ENCODE measurements at regions not wholly inside any gene's neighbourhood (a gene's known extent, or its start where the extent isn't known, plus 50 kb on each side); places are given as distances from the start of the nearest gene placed in this dataset.

DNA sequence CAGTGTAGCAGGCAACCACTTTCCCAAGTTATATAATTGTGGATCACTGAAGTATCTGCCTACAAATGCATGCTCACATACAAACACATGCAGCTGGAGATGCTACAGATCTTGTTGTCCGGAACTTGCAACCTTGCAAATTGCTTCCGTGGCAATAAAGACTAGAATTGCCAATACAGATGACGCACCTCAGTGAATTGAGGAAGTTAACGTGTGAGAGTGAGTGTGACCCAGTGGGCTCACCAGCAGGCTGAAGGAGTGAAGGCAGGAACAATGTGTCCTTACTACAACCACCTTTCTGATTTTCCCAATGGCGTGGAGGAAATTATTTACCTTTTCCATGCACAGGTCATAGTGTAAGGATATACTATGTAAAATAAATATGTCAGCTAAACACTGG lies 89.4 kb upstream of the GRIP1 start:
- H3K36me3 ChIP-seq (ENCODE audit: control insufficient read depth in 1 of 2, insufficient read depth in 2 of 2, low read length in 2 of 2), result no peaks in the 10 kb centered on the region
- no peak overlapping the region for H3K9ac ChIP-seq (ENCODE audit: low read length)
- H2BK5ac ChIP-seq (ENCODE audit: low read depth, low read length, poor library complexity), result no peak overlapping the region

DNA sequence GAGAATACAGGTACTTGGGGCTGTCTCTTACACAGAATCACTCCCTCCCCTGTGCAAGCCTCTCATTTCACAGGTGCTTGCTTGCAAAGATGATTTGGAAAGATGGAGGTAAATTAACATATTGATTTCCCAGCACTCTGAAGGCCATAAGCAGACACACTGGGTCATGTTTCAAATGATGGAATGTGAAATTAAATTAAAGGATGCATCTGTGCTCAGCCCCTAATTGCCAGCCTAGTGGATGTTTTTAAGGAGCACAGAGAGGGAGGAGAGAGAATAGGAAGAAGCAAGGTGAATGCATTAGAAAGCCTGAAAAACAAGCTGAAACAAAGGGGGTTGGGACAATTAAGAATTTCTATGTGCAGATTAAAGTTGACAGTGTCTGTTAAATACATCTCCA lies 96.1 kb upstream of the GRIP1 start:
- Histone ChIP-seq H3K4ac (ENCODE audit: low read depth, low read length) (no peak overlapping the region), H3K14ac (ENCODE audit: low read length) (no peak overlapping the region), H3K79me1 (ENCODE audit: low read length) (no peaks in the 10 kb centered on the region), H2BK12ac (ENCODE audit: low read length) (no peak overlapping the region), H2AK5ac (ENCODE audit: low read length) (no peak overlapping the region), H3K9ac (ENCODE audit: low read length) (no peak overlapping the region), H3K36me3 (ENCODE audit: control insufficient read depth in 1 of 2, insufficient read depth in 2 of 2, low read length in 2 of 2) (no peaks in the 10 kb centered on the region), H2BK5ac (ENCODE audit: low read depth, low read length, poor library complexity) (no peak overlapping the region), H4K8ac (ENCODE audit: low read depth, low read length) (no peak overlapping the region), H3K4me3 (ENCODE audit: low read depth, low read length) (no peak overlapping the region), H3K27me3 (ENCODE audit: insufficient read depth, low read length) (no peaks in the 10 kb centered on the region), H2AFZ (ENCODE audit: insufficient read depth, low read length, poor library complexity) (no peak overlapping the region), H3K27ac (ENCODE audit: low read depth, low read length) (no peak overlapping the region), H2BK120ac (ENCODE audit: insufficient read depth, low read length, poor library complexity) (no peak overlapping the region), H3K4me1 (ENCODE audit: control insufficient read depth in 1 of 2, insufficient read depth in 2 of 2, low read length in 2 of 2) (peaks cover 2 to 3% of the 10 kb centered on the region in 2 experiments), H4K91ac (ENCODE audit: low read depth, low read length) (no peak overlapping the region), H3K18ac (ENCODE audit: low read length) (no peak overlapping the region), H3K4me2 (ENCODE audit: low read length) (no peak overlapping the region), H3K79me2 (ENCODE audit: control insufficient read depth, insufficient read depth, low read length, poor library complexity) (no peaks in the 10 kb centered on the region), H3K9me3 (ENCODE audit: insufficient read depth, low read depth, low read length) (no peaks in the 10 kb centered on the region), H3K23ac (ENCODE audit: low read length) (no peak overlapping the region), H4K12ac (ENCODE audit: low read depth, low read length) (no peak overlapping the region)
- DNase-seq, result no peak

More for the DNA sequence above, 89.4 kb upstream of the GRIP1 start:
- Histone ChIP-seq H3K4ac (ENCODE audit: low read depth, low read length) (no peak overlapping the region), H3K4me1 (ENCODE audit: control insufficient read depth in 1 of 2, insufficient read depth in 2 of 2, low read length in 2 of 2) (no peaks in the 10 kb centered on the region), H3K79me1 (ENCODE audit: low read length) (no peaks in the 10 kb centered on the region), H4K12ac (ENCODE audit: low read depth, low read length) (no peak overlapping the region), H3K4me2 (ENCODE audit: low read length) (no peak overlapping the region), H3K9me3 (ENCODE audit: insufficient read depth, low read depth, low read length) (no peaks in the 10 kb centered on the region), H2BK120ac (ENCODE audit: insufficient read depth, low read length, poor library complexity) (no peak overlapping the region), H3K27ac (ENCODE audit: low read depth, low read length) (no peak overlapping the region), H3K4me3 (ENCODE audit: low read depth, low read length) (no peak overlapping the region), H2AK5ac (ENCODE audit: low read length) (no peak overlapping the region), H3K27me3 (ENCODE audit: insufficient read depth, low read length) (no peaks in the 10 kb centered on the region), H3K18ac (ENCODE audit: low read length) (no peak overlapping the region), H3K14ac (ENCODE audit: low read length) (no peak overlapping the region), H3K79me2 (ENCODE audit: control insufficient read depth, insufficient read depth, low read length, poor library complexity) (no peaks in the 10 kb centered on the region), H3K23ac (ENCODE audit: low read length) (no peak overlapping the region), H2BK12ac (ENCODE audit: low read length) (no peak overlapping the region), H4K91ac (ENCODE audit: low read depth, low read length) (no peak overlapping the region), H4K8ac (ENCODE audit: low read depth, low read length) (no peak overlapping the region), H2AFZ (ENCODE audit: insufficient read depth, low read length, poor library complexity) (no peak overlapping the region)
- no peak for DNase-seq
- WGBS (ENCODE audit: extremely low coverage, insufficient coverage, insufficient read length), result no CpG with 5 or more reads among the region's 5 CpGs

DNA sequence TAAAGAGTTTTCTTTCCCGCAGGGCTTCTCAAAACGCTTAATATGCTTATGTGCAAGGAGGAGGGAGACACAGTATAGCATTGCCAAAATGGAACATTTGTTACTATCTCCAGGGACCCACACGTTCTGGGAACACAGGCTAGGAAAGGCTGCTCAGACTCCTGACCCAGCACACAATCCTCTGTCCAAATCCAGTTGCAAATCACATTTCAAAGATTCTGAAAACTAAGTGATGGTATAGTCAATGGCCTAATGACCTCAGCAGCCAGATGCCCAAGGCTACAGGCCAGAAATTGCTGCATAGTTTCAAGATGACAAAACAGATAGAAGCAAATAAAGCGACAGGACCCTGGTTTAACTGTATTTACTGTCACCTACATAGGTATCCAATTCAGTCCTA lies 97.0 kb upstream of the GRIP1 start:
- Histone ChIP-seq H2BK12ac (ENCODE audit: low read length) (no peak overlapping the region), H3K9me3 (ENCODE audit: insufficient read depth, low read depth, low read length) (no peaks in the 10 kb centered on the region), H3K4ac (ENCODE audit: low read depth, low read length) (no peak overlapping the region), H3K14ac (ENCODE audit: low read length) (no peak overlapping the region), H2AK5ac (ENCODE audit: low read length) (no peak overlapping the region), H3K79me2 (ENCODE audit: control insufficient read depth, insufficient read depth, low read length, poor library complexity) (no peaks in the 10 kb centered on the region), H3K9ac (ENCODE audit: low read length) (no peak overlapping the region), H3K36me3 (ENCODE audit: control insufficient read depth in 1 of 2, insufficient read depth in 2 of 2, low read length in 2 of 2) (no peaks in the 10 kb centered on the region), H4K8ac (ENCODE audit: low read depth, low read length) (no peak overlapping the region), H2BK120ac (ENCODE audit: insufficient read depth, low read length, poor library complexity) (no peak overlapping the region), H3K18ac (ENCODE audit: low read length) (no peak overlapping the region), H3K27me3 (ENCODE audit: insufficient read depth, low read length) (no peaks in the 10 kb centered on the region), H3K4me1 (ENCODE audit: control insufficient read depth in 1 of 2, insufficient read depth in 2 of 2, low read length in 2 of 2) (peaks cover 2 to 3% of the 10 kb centered on the region in 2 experiments), H3K4me2 (ENCODE audit: low read length) (peak overlapping the region; percentile 11), H4K91ac (ENCODE audit: low read depth, low read length) (no peak overlapping the region), H2AFZ (ENCODE audit: insufficient read depth, low read length, poor library complexity) (no peak overlapping the region), H2BK5ac (ENCODE audit: low read depth, low read length, poor library complexity) (no peak overlapping the region), H3K23ac (ENCODE audit: low read length) (no peak overlapping the region), H3K79me1 (ENCODE audit: low read length) (no peaks in the 10 kb centered on the region), H3K4me3 (ENCODE audit: low read depth, low read length) (no peak overlapping the region), H4K12ac (ENCODE audit: low read depth, low read length) (no peak overlapping the region), H3K27ac (ENCODE audit: low read depth, low read length) (no peak overlapping the region)
- DNase-seq, result peak; percentile 82 to 93
- no CpG with 5 or more reads among the region's 4 CpGs for WGBS (ENCODE audit: extremely low coverage, insufficient coverage, insufficient read length)

GRCh38 chr12:66776974-66777373 lies 98.1 kb upstream of the GRIP1 start:
- Histone ChIP-seq H3K9me3 (ENCODE audit: insufficient read depth, low read depth, low read length) (no peaks in the 10 kb centered on the region), H3K79me1 (ENCODE audit: low read length) (no peaks in the 10 kb centered on the region), H3K4me2 (ENCODE audit: low read length) (no peak overlapping the region), H3K79me2 (ENCODE audit: control insufficient read depth, insufficient read depth, low read length, poor library complexity) (no peaks in the 10 kb centered on the region), H4K8ac (ENCODE audit: low read depth, low read length) (no peak overlapping the region), H3K9ac (ENCODE audit: low read length) (no peak overlapping the region), H3K14ac (ENCODE audit: low read length) (no peak overlapping the region), H2AFZ (ENCODE audit: insufficient read depth, low read length, poor library complexity) (no peak overlapping the region), H2BK5ac (ENCODE audit: low read depth, low read length, poor library complexity) (no peak overlapping the region), H4K91ac (ENCODE audit: low read depth, low read length) (no peak overlapping the region), H2AK5ac (ENCODE audit: low read length) (no peak overlapping the region), H4K12ac (ENCODE audit: low read depth, low read length) (no peak overlapping the region), H3K4me1 (ENCODE audit: control insufficient read depth in 1 of 2, insufficient read depth in 2 of 2, low read length in 2 of 2) (peaks cover 2 to 3% of the 10 kb centered on the region in 2 experiments), H3K27ac (ENCODE audit: low read depth, low read length) (no peak overlapping the region), H2BK120ac (ENCODE audit: insufficient read depth, low read length, poor library complexity) (no peak overlapping the region), H3K27me3 (ENCODE audit: insufficient read depth, low read length) (no peaks in the 10 kb centered on the region), H2BK12ac (ENCODE audit: low read length) (peak overlapping the region; percentile 77), H3K23ac (ENCODE audit: low read length) (no peak overlapping the region), H3K36me3 (ENCODE audit: control insufficient read depth in 1 of 2, insufficient read depth in 2 of 2, low read length in 2 of 2) (no peaks in the 10 kb centered on the region), H3K18ac (ENCODE audit: low read length) (no peak overlapping the region), H3K4ac (ENCODE audit: low read depth, low read length) (no peak overlapping the region), H3K4me3 (ENCODE audit: low read depth, low read length) (no peak overlapping the region)
- no CpG with 5 or more reads among the region's 2 CpGs for WGBS (ENCODE audit: extremely low coverage, insufficient coverage, insufficient read length)
- DNase-seq, result no peak
